VCaP (cell line): ENCODE measurements at regions not wholly inside any gene's neighbourhood (a gene's known extent, or its start where the extent isn't known, plus 50 kb on each side); places are given as distances from the start of the nearest gene placed in this dataset.

Source experiments
- H3K27ac ChIP-seq: fragments of 450-650 bp; 2 replicates; pipeline ENCODE4 v1.5.1; 2017
- CTCF ChIP-seq: fragments of 450-650 bp; conservative IDR thresholded peaks from 2 replicates; pipeline ENCODE4 v1.5.1; 2017; ENCODE audit warnings: mild to moderate bottlenecking, moderate library complexity

GRCh38 chr13:67568205-67568604 lies 338.1 kb upstream of the PCDH9 start:
- TF ChIP-seq CTCF: no peak

GRCh38 chr13:67557642-67558241 lies 327.6 kb upstream of the PCDH9 start:
- H3K27ac ChIP-seq: no peak overlapping the region
- TF ChIP-seq CTCF: no peak

More at GRCh38 chr13:67568205-67568604, 338.1 kb upstream of the PCDH9 start:
- no peak overlapping the region for H3K27ac ChIP-seq

- H3K27ac ChIP-seq: no peak overlapping the region
- no peak for TF ChIP-seq CTCF
These were observed 327.0 kb upstream of the PCDH9 start for GRCh38 chr13:67557118-67557517.

- no peak overlapping the region for H3K27ac ChIP-seq
- no peak for TF ChIP-seq CTCF
These were observed 324.8 kb upstream of the PCDH9 start for GRCh38 chr13:67554746-67555452.

- TF ChIP-seq CTCF: no peak
- H3K27ac ChIP-seq: no peak overlapping the region
These were observed 324.1 kb upstream of the PCDH9 start for GRCh38 chr13:67554286-67554685.

- H3K27ac ChIP-seq: no peak overlapping the region
- TF ChIP-seq CTCF: no peak
These were observed 319.2 kb upstream of the PCDH9 start for GRCh38 chr13:67549331-67549730.

- no peak for TF ChIP-seq CTCF
- H3K27ac ChIP-seq: no peak overlapping the region
These were observed 308.8 kb upstream of the PCDH9 start for GRCh38 chr13:67538906-67539305.
